ENCODE measurements at regions not wholly inside any gene's neighbourhood (a gene's known extent, or its start where the extent isn't known, plus 50 kb on each side); places are given as distances from the start of the nearest gene placed in this dataset.
"Not testable (repeated sequence)": the region's sequence is repeated elsewhere in the genome, so short reads cannot be mapped to it uniquely, and the experiment has no call there.

DNA sequence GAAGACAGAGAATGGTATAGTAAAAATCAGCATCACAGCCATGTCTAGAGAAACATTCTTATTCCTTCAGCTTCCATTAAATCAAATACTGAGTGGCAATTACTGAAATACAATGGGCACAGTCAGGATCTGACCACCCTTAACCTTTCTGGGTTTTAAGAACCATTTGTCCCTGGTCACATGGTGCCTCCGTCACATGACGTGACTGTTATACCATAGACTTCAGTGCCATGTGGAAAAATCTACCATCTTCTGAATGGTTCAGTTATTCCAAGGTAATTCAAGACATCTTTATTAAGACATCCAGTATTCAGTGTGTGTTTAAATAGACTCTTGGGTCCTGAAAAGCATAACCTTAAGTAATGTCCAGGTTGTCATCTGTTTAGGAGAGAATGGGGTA, 553.1 kb upstream of the FLRT2 start:
- TF ChIP-seq JUND (IDR thresholded peaks at IDR 0.05; ENCODE audit: low read depth) = no peak
- in situ Hi-C loops (cut with HindIII; ENCODE audit: low pct_unique_long_range_greater_than_20kb, low sequenced_read_pairs) = no loop called here
- DNase-seq (ENCODE audit: low read depth in 1 of 2, low spot score in 1 of 2) = no peak

DNA sequence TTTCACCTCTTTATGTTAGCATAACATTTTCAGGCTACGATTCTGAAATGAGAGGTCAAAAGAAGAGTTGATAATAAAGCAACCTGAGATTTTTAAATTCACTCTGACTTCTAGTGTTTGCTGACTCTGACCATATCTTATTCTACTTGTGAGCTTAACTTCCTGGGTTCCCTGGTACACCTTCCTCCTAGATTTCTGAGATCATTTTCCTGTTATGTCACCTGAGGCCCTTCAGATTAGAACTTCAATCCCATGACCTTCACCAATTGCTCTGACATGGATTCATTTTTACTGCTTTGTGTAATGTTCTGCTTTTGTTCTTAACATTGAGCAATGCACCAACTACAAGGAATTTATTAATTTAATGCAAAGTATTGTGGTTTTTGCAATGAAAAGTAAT, 542.9 kb upstream of the FLRT2 start:
- in situ Hi-C loops (cut with HindIII; ENCODE audit: low pct_unique_long_range_greater_than_20kb, low sequenced_read_pairs) = no loop called here
- no peak for TF ChIP-seq JUND (IDR thresholded peaks at IDR 0.05; ENCODE audit: low read depth)
- DNase-seq (ENCODE audit: low read depth in 1 of 2, low spot score in 1 of 2) = no peak

DNA sequence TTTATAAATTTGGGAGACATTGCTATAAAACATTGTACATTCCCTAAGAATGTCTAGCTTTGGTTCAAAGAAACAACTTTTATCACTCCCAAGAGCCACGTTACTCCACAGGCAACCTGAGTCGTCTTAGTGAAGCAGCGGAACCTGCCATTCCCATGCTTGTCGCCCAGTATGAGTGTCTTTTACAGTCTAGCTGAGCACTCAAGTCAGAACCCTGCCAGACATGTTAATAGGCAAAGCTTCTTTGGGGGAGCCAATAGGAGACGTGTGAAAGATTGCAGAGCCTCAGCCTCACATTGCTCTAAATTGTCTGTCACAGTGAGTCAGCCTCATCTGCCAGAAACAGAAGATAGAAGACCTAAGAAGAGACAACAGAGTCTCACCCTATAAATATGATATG, 541.6 kb upstream of the FLRT2 start:
- in situ Hi-C loops (cut with HindIII; ENCODE audit: low pct_unique_long_range_greater_than_20kb, low sequenced_read_pairs) = no loop called here
- no peak for DNase-seq (ENCODE audit: low read depth in 1 of 2, low spot score in 1 of 2)
- TF ChIP-seq JUND (IDR thresholded peaks at IDR 0.05; ENCODE audit: low read depth) = no peak

DNA sequence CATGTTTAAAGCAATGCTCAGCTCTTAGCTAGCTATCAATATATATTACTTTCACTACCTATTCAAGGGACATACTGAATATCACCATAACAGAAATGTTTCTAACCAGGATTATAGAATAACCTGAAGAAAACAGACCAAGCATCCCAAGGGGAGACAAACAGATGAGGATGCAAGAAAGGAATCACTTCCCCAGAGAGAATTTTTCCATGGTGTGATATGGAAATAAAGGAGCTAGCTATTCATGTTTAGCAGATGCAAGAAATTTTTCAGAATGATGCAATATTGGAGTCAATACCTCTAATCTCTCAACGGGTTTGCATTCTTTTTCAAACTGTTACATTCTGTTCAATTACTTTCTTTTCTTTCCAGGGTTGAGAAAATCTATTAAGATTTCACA, 538.9 kb upstream of the FLRT2 start:
- in situ Hi-C loops (cut with HindIII; ENCODE audit: low pct_unique_long_range_greater_than_20kb, low sequenced_read_pairs) = no loop called here
- no peak for TF ChIP-seq JUND (IDR thresholded peaks at IDR 0.05; ENCODE audit: low read depth)
- no peak for DNase-seq (ENCODE audit: low read depth in 1 of 2, low spot score in 1 of 2)

DNA sequence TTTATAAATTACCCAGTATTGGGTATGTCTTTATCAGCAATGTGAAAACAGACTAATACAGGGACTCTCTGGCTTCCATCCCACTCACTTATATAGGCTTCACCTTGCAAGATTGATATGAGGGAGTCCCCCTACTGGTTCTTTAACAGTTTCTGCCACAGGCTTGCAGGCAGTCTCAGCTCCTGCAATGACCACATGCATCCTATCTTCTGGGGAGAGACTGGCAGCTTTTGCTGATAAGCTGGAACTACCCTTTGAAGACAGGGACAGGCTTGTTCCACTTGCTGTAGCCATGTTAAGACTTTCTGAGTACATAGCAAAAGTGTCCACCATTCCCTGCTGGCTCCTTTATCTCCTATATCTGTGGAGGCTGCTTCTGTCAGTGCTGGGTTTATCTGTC, 531.7 kb upstream of the FLRT2 start:
- in situ Hi-C loops (cut with HindIII; ENCODE audit: low pct_unique_long_range_greater_than_20kb, low sequenced_read_pairs) = no loop called here
- TF ChIP-seq JUND (IDR thresholded peaks at IDR 0.05; ENCODE audit: low read depth) = no peak
- DNase-seq (ENCODE audit: low read depth in 1 of 2, low spot score in 1 of 2) = no peak

DNA sequence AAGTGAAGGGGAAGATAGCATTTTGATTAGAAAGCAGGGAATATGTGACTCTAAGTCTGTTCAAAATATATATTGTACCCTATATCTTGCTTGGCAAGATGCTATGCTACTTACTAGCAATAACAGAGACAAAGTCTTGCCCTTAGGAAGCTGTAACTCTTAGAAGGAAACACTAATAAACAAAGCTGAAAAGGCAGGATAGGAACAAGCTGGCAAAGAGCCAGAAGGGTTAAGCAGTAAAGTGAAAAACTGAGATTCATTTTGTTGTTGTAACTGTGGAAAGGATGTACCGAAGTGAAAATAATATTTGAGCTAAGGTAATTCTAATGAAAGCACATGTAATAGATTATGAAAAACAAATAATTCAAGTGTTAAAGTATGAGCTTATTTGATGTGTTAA, 527.1 kb upstream of the FLRT2 start:
- in situ Hi-C loops (cut with HindIII; ENCODE audit: low pct_unique_long_range_greater_than_20kb, low sequenced_read_pairs) = no loop called here
- TF ChIP-seq JUND (IDR thresholded peaks at IDR 0.05; ENCODE audit: low read depth) = no peak
- peak in 1 of 2 experiments; percentile 12 for DNase-seq (ENCODE audit: low read depth in 1 of 2, low spot score in 1 of 2)

DNA sequence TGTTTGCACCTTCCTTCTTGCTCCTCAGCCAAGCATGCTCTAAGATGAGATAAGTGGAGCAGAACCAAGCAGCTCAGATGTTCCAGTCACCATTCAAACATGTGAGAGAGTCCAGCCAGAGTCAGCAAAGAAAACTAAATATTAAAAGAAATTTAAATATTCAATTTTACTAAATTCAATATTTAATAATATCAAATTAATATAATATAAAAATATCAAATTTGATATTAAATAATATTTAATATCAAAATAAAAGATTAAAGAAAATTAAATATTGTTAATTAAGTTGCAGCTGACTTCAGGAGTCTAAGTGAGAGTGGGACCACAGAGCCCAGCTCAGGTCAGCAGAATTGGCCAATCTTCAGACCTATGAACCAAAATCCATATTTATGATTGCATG, 526.1 kb upstream of the FLRT2 start:
- in situ Hi-C loops (cut with HindIII; ENCODE audit: low pct_unique_long_range_greater_than_20kb, low sequenced_read_pairs) = no loop called here
- no peak for TF ChIP-seq JUND (IDR thresholded peaks at IDR 0.05; ENCODE audit: low read depth)
- no peak for DNase-seq (ENCODE audit: low read depth in 1 of 2, low spot score in 1 of 2)

DNA sequence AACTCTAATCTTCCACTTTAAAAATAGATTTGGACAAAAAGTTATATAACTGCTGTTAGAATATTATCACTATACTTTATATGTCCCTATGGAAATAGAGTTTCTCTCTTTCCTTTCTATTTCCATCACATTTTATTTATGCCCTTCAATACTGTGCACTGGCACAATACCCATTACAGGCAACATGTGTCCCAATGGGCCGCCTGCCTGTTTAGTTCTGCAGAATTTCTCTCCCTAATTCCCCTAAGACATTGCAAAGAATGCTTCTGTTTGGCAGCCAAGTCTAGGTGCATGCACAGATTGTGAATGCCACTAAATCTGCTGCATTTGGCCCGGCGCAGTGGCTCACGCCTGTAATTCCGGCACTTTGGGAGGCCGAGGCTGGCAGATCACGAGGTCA, 520.4 kb upstream of the FLRT2 start:
- DNase-seq (ENCODE audit: low read depth in 1 of 2, low spot score in 1 of 2) = no peak
- no peak for TF ChIP-seq JUND (IDR thresholded peaks at IDR 0.05; ENCODE audit: low read depth)
- in situ Hi-C loops (cut with HindIII; ENCODE audit: low pct_unique_long_range_greater_than_20kb, low sequenced_read_pairs) = no loop called here

DNA sequence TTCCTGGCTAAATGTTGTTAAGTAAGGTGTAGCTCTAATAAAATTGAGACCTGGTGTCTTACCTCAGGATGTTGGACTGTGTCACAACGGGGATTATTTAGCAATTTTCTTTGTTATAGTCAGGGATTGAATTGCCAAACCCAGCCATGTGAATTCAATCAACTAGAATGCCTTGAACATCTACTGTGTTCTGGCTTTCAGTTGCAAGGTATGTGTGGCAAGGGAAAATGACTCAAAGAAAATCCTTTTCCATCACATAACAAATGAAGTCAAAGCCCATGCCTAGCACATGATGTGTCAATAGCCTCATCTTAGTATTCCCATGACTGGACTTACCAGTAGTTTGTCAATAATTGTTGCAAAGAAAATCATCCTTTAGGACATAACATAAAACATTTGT, 519.8 kb upstream of the FLRT2 start:
- DNase-seq (ENCODE audit: low read depth in 1 of 2, low spot score in 1 of 2) = no peak
- in situ Hi-C loops (cut with HindIII; ENCODE audit: low pct_unique_long_range_greater_than_20kb, low sequenced_read_pairs) = no loop called here
- no peak for TF ChIP-seq JUND (IDR thresholded peaks at IDR 0.05; ENCODE audit: low read depth)

DNA sequence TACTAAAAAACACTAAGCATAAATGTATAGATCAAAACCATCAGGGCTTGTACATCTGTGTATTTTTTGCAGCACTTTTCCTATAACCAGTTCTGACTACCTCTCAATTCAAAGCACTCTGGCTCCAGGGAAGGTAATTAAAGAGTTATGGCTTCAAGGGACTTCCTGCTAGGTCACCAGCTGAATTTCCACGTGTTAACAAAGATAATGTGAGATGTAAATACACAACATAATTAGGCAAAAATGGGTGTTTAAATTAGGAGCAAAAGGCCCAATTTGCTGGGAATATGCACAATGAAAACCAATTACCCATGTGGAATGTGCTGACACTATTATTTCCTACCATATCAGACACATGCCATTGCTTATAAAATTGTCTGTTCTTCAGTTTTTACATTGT, 513.4 kb upstream of the FLRT2 start:
- in situ Hi-C loops (cut with HindIII; ENCODE audit: low pct_unique_long_range_greater_than_20kb, low sequenced_read_pairs) = no loop called here
- TF ChIP-seq JUND (IDR thresholded peaks at IDR 0.05; ENCODE audit: low read depth) = no peak
- DNase-seq (ENCODE audit: low read depth in 1 of 2, low spot score in 1 of 2) = no peak

DNA sequence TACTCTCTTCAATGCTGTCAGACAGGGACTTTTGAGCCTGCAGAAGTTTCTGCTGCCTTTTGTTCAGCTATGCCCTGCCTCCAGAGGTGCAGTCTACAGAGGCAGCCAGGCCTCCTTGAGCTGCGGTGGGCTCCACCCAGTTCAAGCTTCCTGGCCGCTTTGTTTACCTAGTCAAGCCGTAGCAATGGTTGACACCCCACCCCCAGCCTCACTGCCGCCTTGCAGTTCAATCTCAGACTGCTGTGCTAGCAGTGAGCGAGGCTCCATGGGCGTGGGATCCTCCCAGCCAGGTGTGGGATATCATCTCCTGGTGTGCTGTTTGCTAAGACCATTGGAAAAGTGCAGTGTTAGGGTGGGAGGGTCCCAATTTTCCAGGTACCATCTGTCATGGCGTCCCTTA, 506.1 kb upstream of the FLRT2 start:
- in situ Hi-C loops (cut with HindIII; ENCODE audit: low pct_unique_long_range_greater_than_20kb, low sequenced_read_pairs); DNase-seq (ENCODE audit: low read depth in 1 of 2, low spot score in 1 of 2): not testable (repeated sequence)

DNA sequence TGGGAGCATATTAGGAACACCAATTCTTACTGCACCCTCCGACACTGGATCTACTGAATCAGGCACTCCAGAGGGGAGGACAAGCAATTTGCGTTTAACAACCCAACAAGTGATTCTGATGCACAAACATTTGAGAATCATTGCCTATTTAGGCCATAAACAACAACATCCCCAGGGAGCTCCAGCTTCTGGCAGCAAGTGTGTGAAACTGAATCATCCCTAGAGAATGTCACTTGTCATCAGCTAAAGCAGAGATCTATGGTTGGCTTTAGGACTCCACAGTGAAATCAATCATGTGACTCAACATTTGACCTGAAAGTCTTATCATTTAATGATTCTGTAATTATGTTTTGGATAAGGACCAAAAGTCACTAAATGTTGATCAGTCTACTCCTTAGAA, 505.0 kb upstream of the FLRT2 start:
- TF ChIP-seq JUND (IDR thresholded peaks at IDR 0.05; ENCODE audit: low read depth) = no peak
- no peak for DNase-seq (ENCODE audit: low read depth in 1 of 2, low spot score in 1 of 2)

DNA sequence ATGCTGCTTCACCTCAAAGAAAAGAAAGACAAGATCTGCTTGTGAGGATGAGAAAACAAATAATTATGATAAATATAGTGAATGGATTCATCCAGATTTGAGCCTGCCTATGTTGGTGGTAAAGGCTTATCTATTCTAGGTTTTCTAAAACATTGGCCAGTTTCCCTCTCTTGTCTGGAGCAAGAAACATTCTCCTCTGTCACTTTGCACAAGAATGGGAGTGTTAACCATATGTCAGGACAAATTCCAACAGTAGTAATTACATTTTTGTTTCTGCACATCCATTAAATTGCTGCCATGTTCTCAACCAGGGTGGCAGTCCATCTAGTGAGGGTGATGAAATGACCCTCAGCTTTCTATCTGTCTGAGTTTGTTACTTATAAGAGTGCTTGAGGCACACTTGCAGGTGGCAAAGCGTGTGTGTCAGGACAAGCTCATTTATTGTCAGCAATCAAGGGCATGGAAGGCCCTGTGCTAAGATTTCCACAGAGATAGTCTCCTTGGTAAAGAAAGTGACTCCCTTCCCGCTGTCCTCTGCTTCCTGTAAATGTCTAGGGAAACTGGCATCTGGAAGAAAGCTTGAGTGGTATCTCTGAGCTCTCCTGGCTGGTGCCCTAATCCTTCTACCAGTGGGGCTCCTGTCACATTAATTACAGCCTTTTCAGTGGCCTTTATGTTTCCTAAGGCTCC, 502.1 kb upstream of the FLRT2 start:
- in situ Hi-C loops (cut with HindIII; ENCODE audit: low pct_unique_long_range_greater_than_20kb, low sequenced_read_pairs) = no loop called here
- no peak for TF ChIP-seq JUND (IDR thresholded peaks at IDR 0.05; ENCODE audit: low read depth)
- DNase-seq (ENCODE audit: low read depth in 1 of 2, low spot score in 1 of 2) = no peak

More for the DNA sequence above, 505.0 kb upstream of the FLRT2 start:
- in situ Hi-C loops (cut with HindIII; ENCODE audit: low pct_unique_long_range_greater_than_20kb, low sequenced_read_pairs) = no loop called here

DNA sequence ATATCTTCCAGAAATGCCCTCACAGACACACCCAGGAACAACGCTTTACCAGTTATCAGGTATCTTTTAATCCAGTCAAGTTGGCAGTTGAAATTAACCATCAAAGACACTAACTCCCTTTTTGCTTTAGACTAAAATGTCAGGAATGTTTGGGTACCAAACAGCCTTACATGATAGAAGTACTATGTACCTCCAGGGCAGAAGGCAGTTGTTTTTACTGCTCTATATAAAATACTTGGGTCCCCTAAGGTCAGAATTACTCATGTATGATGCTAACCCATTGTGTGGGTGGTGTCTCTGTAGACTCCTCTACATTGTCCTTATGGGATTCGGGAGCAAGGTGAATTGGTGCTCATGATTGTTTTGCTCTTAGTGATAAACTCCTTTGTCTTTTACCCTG, 492.5 kb upstream of the FLRT2 start:
- no peak for TF ChIP-seq JUND (IDR thresholded peaks at IDR 0.05; ENCODE audit: low read depth)
- DNase-seq (ENCODE audit: low read depth in 1 of 2, low spot score in 1 of 2) = no peak
- in situ Hi-C loops (cut with HindIII; ENCODE audit: low pct_unique_long_range_greater_than_20kb, low sequenced_read_pairs) = no loop called here

Data from T47D (cell line).